SK-N-MC (cell line): ENCODE measurements at regions not wholly inside any gene's neighbourhood (a gene's known extent, or its start where the extent isn't known, plus 50 kb on each side); places are given as distances from the start of the nearest gene placed in this dataset.

Source experiments
- EZH2 ChIP-seq: fragments of 200-600 bp; sonication (generic); IDR thresholded peaks from one replicate; pipeline ENCODE4 v1.6.1; 2017; ENCODE audit warnings: antibody characterized with exemption
- POLR2AphosphoS5 ChIP-seq: IDR thresholded peaks from 2 replicates; pipeline ENCODE4 v1.6.1; 2012; ENCODE audit warnings: mild to moderate bottlenecking, low read depth, low read length, borderline replicate concordance

DNA sequence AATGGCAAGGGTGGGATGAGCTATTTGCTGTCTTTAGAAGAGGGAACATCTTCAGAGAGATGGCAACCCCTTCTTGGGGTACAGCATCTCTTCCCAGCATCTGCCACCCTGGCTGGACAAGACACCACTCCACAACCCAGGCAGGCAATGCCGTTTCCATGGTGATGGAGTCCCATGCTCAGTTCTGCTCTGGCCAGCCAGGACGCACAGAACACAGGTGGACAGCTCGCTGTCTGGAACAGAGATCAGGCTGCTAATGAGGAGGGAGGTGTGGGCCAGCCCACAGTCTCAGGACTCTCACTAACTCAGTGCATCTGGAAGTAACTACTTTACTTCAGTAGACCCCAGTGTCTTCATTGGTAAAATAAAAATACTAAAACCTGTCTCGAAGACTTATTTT is 321.0 kb upstream of the CPEB2 start:
- no peak for TF ChIP-seq EZH2
- TF ChIP-seq POLR2AphosphoS5, result no peak
